ENCODE measurements at regions not wholly inside any gene's neighbourhood (a gene's known extent, or its start where the extent isn't known, plus 50 kb on each side); places are given as distances from the start of the nearest gene placed in this dataset.
"Not testable (repeated sequence)": the region's sequence is repeated elsewhere in the genome, so short reads cannot be mapped to it uniquely, and the experiment has no call there.

DNA sequence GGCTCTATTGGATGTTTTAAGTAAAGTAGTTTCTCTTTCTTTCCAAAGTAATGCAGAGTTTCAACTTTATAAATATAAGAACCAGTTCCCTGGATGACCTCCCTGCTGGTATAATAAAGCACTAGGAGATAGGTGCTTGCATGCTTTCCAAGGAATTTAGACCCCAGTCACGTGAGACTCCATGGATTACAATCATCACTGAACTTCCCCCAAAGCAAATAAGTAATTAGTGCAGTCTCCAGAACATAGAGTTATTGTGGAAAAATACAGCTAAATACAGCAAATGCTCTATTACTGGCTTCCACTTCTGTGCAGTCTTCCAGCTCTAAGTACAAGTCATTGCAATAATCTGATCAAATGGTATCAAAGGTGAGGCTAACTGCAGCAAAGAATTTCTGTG lies 220.2 kb upstream of the STEAP1 start:
- no peak for DNase-seq

DNA sequence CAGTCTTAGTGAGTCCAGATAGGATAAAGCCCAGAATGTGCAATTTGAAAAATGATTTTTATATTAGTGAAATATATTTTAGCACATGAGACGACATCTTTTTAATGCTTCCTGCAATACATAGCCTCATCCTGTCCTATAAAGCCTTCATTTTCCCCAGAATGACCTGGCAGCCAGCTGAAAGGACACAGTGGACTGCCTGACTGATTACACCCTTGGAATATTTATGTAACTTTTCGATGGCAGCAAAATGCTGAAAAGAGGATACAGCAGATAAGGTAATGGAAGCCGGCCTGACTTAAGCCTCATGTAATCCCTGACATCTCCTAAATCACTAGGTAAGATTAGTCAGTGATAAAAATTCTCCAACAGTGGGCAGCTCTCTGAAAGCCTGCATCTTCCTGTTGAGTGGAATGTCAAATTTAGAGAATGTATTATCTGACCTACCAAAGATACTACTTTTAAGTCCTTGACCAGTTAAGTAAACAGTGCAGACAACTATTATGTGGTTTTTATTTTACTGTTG lies 210.7 kb upstream of the STEAP1 start:
- DNase-seq = no peak

DNA sequence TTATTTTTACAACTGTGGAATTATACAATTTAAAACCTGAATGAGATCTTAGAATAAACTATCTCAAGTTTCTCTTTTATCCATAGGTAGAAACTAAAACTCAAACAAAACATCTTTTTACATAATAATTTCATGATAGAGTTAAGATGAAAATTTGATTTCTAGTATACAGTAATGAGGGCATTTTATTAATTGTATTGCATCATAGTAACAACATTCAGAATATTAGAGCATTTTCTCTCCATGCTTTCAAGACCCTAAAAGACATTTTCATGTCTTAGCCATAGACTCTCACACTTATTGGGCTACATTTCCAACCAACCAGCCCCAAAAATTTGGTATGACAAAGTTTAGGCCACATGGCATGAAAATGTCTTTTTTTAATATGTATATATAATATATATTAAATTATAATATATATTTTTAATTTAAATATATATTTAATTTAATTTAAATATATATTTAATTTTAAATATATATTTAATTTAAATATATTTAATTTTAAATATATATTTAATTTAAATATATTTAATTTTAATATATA lies 195.7 kb upstream of the STEAP1 start:
- no peak for DNase-seq

- DNase-seq = no peak
These were observed 188.1 kb upstream of the STEAP1 start for GRCh38 chr7:89966067-89966664.

DNA sequence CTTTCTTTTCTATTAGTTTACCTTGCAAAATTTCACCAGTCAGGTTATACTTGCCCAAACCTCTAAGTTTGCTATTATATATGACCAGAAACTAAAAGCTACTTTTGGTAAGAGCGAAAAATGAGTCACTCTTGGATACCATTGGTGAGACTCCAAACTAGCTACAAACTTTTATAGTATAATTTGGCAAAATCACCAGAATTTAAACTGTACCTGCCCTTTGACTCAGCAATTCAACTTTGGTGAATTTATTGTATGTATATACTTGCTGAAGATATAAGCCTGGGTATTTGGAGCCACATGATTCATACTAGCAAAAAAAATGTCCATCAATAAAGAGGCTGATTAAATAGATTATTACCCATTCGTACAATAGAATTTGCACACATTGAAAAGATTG lies 178.7 kb upstream of the STEAP1 start:
- no peak for DNase-seq

- no peak for DNase-seq
These were observed 166.6 kb upstream of the STEAP1 start for GRCh38 chr7:89987665-89988064.

GRCh38 chr7:89988074-89988473 lies 166.2 kb upstream of the STEAP1 start:
- DNase-seq = no peak

DNA sequence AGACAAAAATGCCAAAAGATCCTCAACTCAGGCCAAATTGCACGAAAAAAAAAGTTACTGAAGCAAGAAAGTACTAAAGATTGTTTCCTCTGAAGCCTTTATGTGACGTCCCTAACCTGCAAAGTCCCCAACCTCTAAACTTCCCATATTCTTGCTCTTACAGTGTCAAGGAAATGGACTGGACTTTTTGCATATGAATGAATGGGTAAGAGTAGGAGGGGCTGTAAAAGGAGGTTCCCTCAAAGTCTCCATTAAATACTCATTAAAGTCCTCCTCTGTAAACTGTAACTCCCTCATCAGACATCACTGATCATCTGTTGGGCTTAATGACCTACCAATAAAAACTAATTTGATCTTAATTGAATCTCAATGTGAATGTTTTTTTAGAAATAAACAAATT lies 164.8 kb upstream of the STEAP1 start:
- no peak for DNase-seq

GRCh38 chr7:89994483-89994882 lies 159.8 kb upstream of the STEAP1 start:
- DNase-seq = no peak

DNA sequence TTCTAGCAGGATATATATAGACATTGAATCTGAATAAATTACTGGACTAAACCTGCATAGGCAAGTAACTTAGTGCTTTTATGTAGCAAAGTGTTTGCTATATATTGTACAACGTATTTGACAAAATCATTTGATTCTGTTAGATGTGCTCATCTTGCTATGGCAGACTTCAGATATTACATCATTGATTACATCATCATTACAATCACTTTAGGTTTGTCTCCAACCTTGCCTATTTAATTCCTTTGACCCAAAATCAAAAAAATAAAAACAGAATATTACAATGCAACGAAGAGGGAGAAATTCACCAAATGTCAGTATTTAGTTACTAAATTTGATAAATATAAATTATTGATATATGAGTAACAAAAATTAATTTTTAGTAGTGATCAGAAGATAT lies 155.7 kb upstream of the STEAP1 start:
- DNase-seq = no peak

DNA sequence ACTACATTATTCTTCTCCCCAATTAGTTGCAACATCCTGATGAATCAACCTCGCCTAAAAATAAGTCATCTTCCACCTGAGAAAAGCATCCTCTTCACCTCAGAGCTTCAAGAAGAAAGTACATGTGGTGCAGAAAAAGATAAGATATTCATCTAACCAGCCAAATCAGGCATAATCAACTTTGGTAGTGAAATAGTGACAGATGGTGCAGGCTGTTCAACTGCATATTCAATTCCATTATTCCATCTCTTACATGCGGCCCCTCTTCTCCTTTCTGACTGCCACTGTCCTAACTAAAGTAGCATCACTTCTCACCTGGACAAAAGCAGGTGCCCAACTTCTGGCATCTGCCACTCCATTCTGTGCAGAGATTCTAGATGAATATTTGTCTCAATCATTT lies 148.4 kb upstream of the STEAP1 start:
- DNase-seq = no peak

DNA sequence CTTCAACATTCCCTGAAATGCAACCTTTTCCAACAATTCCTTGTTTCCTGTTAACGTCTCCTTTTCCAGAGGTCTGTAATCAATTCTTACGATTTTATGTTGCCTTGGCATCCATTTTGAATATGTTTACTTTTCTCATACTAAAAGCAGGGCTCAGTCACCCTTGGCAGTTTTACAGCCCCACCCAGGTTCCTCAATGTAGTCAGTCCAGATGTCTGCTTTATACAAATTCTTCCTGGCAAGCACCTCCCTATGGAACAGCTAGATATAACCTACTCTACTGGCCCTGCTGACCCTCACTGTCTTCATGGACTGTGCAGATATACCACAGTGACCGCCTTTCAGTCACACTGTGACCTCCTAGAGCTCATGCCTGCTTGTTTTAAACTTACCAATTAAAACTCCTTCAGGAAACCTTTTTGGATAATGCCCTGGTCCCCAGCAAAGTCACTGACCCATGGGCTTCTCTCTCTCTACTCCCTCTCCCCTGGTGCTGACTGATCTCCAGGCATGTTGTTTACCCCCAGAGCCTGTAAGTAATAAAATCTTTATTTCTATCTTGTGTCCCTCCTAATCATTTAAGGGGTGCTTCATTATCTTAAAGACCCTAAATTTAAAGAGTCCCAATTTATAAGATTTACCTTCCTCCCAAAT lies 147.1 kb upstream of the STEAP1 start:
- no peak for DNase-seq

- no peak for DNase-seq
These were observed 146.4 kb upstream of the STEAP1 start for GRCh38 chr7:90007831-90008230.

- DNase-seq = no peak
These were observed 132.1 kb upstream of the STEAP1 start for GRCh38 chr7:90022213-90022612.

DNA sequence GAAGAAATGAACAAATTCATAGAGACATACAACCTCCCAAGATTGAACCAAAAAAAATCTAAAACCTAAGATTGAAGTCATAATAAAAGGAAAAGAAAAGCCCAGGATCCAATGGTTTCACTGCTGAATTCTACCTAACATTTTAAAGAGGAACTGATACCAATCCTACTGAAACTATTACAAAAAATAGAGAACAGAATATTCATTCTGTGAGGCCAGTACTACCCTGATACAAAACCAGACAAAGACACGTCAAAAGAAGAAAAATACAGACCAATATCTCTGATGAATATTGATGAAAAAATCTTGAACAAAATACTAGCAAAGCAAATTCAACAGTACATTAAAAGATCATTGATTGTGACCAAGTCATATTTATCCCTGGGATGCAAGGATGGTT lies 128.5 kb upstream of the STEAP1 start:
- no peak for DNase-seq

DNA sequence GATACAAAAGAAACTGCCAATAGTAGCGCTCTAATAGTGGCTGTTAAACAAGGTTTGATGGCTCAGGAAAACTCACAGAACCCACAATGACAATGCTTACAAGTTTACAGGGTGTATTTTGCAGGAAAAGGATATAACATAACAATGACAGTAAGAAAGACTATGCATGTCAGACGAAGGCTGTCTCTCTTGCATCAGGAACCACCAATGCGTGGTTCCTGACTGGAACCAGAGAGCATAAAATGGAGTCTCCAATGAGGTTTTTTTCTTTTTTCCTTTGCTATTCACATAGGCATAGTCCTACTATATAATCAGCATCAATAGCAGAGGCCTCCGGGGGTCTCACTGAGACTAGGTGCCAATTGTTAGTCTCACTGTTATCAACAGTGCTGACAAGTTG lies 120.4 kb upstream of the STEAP1 start:
- DNase-seq = no peak

GRCh38 chr7:90053094-90053493 lies 101.2 kb upstream of the STEAP1 start:
- no peak for DNase-seq

DNA sequence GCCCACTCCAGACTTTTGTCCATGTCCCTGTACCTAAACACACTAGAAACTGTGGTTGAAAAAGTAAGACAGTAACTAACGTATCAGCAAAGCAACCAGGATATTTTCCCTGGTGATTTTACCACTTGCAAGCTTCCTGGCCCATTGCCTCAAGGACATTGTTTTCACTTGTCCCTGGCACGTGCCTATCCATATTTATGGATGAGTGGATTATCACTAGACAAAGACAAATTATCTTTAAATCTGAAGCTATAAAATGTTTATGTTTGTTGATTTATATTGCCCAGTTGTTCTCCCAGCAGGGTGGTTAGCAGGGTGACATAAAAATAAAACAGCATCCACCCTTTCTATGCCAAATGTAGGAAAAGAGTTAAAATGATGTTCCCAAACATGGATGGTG lies 93.2 kb upstream of the STEAP1 start:
- DNase-seq = no peak

DNA sequence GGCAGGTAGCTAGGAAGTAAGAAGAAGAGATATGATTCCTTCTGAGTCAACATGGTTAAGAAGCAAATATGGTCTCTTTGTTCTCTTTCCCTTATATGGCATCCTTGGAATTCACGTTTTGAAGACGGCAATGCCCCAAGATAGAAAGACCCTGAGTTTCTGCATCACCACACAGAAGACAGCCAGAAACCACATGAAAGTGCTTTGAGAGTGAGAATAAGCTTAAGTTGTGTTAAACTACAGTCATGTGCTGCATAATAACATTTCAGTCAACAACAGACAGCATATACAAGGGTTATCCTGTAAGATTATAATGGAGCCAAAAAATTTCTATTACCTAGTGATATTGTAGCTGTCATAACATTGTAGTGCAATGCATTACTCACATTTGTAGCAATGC lies 89.9 kb upstream of the STEAP1 start:
- DNase-seq = no peak

DNA sequence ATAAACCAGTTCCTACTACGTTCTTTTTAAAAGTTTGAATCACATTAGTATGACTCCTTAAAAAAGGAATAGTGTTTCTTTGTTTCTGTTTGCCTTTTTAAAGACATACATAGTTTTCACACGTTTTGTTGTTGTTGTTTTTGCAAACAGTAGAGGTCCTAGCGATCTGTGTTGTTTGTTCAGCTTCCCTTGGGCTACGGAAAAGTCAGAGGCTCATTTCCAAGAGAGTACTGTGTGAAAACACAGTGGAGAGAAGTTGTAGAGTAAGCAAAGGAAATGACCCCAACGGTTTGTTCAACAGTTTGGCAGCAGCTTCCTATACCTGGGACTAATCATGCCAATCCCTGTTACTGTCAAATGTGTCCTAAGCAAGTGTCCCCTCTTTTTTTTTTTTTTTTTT lies 87.1 kb upstream of the STEAP1 start:
- no peak for DNase-seq

DNA sequence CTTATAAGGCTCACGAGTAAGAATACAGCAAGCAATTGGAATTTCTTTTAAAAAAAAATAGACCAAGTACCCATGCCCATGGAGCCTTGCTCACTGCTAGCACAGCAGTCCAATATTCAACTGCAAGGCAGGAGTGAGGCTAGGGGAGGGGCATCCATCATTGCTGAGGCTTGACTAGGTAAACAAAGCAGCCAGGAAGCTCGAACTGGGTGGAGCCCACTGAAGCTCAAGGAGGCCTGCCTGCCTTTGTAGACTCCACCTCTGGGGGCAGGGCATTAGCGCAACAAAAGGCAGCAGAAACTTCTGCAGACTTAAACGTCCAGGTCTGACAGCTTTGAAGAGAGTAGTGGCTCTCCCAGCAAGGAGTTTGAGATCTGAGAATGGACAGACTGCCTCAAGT lies 84.0 kb upstream of the STEAP1 start:
- not testable (repeated sequence) for DNase-seq

DNA sequence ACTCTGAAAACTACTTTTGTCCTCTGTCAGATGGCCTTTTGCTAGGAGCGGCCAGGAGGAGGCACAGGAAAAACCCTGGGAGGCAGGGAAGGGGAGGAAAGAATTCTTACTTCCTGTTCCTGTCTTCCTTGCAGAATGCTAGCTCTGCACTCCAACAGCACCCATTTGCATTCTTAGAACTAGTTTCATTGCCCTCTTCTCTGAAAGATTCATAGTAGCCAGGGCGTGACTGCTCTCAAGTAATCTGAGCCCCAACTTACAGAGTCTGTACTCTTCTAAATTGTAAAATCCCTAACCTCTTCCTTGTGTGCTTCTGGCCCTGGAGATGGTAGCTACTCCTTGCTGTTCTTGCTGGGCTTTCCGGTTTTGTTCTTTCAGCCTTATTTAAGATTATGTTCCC lies 75.3 kb upstream of the STEAP1 start:
- no peak for DNase-seq

- DNase-seq = no peak
These were observed 72.6 kb upstream of the STEAP1 start for GRCh38 chr7:90081621-90082020.

- no peak for DNase-seq
These were observed 61.8 kb upstream of the STEAP1 start for GRCh38 chr7:90092506-90092905.

DNA sequence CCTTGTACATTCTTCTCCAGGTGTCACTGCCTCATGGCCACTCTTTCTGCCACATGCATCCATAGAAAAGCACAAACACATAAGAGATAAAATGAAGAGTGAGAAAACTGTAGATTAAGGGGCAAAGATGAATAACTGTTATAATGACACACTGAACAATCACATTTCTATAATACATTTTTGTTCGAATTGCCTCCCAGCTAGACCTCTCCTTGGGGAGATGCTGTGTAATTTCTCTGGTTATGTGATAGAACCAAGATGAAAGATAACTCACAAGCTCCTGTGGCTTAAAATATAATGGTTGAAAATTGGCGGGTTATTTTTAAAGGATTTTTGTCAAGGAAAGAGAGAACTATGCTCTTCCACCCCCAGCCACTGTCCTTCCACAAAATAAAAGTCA lies 60.2 kb upstream of the STEAP1 start:
- no peak for DNase-seq

All from central memory CD4-positive, alpha-beta T cell (primary cell).